OCI-LY3 (cell line): ENCODE measurements at regions not wholly inside any gene's neighbourhood (a gene's known extent, or its start where the extent isn't known, plus 50 kb on each side); places are given as distances from the start of the nearest gene placed in this dataset.

ENCODE experiments used
- H2AFZ ChIP-seq: fragments of 200-600, 300-600 bp; shearing (Covaris generic); 2 replicates; pipeline ENCODE4 v1.6.0; 2014; ENCODE audit warnings: antibody characterized with exemption, low read depth, low read length
- H3K27ac ChIP-seq: fragments of 200-600, 300-600 bp; sonication (generic); 2 replicates; pipeline ENCODE4 v1.5.1; 2014; ENCODE audit warnings: mild to moderate bottlenecking, low read length, moderate library complexity, mixed read lengths
- H3K27me3 ChIP-seq: fragments of 200-600, 300-600 bp; sonication (generic); 2 replicates; pipeline ENCODE4 v1.6.1; 2014; ENCODE audit warnings: low read depth, low read length, mixed read lengths
- H3K36me3 ChIP-seq: fragments of 200-600, 300-600 bp; sonication (generic); replicated peaks from 2 replicates; pipeline ENCODE3; 2014; ENCODE audit warnings: low read depth, low read length, mixed read lengths
- H3K4me1 ChIP-seq: fragments of 300-600, 200-600 bp; sonication (generic); 2 replicates; pipeline ENCODE4 v1.6.1; 2014; ENCODE audit warnings: low read length, mixed read lengths
- H3K4me2 ChIP-seq: fragments of 200-600, 300-600 bp; sonication (generic); 2 replicates; pipeline ENCODE4 v1.6.1; 2014; ENCODE audit warnings: low read length, mixed read lengths
- H3K4me3 ChIP-seq: fragments of 300-600, 200-600 bp; sonication (generic); 2 replicates; pipeline ENCODE4 v1.5.1; 2014; ENCODE audit warnings: antibody characterized with exemption, mild to moderate bottlenecking, low read length, moderate library complexity
- H3K79me2 ChIP-seq: fragments of 300-600, 200-600 bp; shearing (Covaris generic); 2 replicates; pipeline ENCODE4 v1.6.1; 2014; ENCODE audit warnings: mild to moderate bottlenecking, low read length, mixed read lengths
- H3K9ac ChIP-seq: fragments of 300-600, 200-600 bp; shearing (Covaris generic); 2 replicates; pipeline ENCODE4 v1.6.0; 2014; ENCODE audit warnings: mild to moderate bottlenecking, low read length, moderate library complexity
- H3K9me3 ChIP-seq: fragments of 200-600, 300-600 bp; shearing (Covaris generic); 2 replicates; pipeline ENCODE4 v1.6.1; 2014; ENCODE audit warnings: low read length, mixed read lengths; ENCODE audit not compliant: insufficient read depth
- H4K20me1 ChIP-seq: fragments of 200-600, 300-600 bp; sonication (generic); 2 replicates; pipeline ENCODE4 v1.6.1; 2016; ENCODE audit warnings: low read length, mixed read lengths; ENCODE audit not compliant: insufficient read depth
- EZH2phosphoT487 ChIP-seq: fragments of 200-600 bp; shearing (Covaris generic); IDR thresholded peaks from 2 replicates; pipeline ENCODE4 v1.6.1; 2018; ENCODE audit warnings: antibody characterized with exemption, mixed run types, low read depth
- TF ChIP-seq, protein P1 (sequence below): fragments of 200-600, 300-600 bp; sonication (generic); IDR thresholded peaks from 2 replicates; pipeline ENCODE4 v1.5.1; 2014; ENCODE audit warnings: antibody characterized with exemption, low read length, low read depth

DNA sequence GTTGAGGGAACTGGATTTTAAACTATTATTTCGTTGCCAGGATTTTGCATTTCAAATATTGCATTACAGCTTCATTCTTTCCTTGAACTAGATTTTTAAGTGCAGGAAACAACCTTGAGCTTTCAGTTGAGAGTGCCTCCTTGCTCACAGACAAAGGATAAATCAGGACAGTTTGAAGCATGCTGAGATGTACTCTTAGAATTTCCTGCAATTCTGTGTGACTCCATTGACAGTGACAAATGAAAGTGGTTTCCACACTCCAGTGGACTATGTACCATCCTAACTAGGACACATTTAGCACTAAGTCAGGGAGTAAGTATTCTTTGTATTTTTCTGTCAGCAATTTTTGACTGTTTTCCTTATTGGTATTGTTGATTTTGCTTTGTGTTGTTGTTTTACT is 100.0 kb upstream of the PLCXD3 start:
- no peaks in the 10 kb centered on the region for H3K4me1 ChIP-seq
- H4K20me1 ChIP-seq = no peaks in the 10 kb centered on the region
- no peak overlapping the region for H3K27ac ChIP-seq
- no peaks in the 10 kb centered on the region for H3K36me3 ChIP-seq
- no peaks in the 10 kb centered on the region for H3K27me3 ChIP-seq
- TF ChIP-seq, protein P1, sequence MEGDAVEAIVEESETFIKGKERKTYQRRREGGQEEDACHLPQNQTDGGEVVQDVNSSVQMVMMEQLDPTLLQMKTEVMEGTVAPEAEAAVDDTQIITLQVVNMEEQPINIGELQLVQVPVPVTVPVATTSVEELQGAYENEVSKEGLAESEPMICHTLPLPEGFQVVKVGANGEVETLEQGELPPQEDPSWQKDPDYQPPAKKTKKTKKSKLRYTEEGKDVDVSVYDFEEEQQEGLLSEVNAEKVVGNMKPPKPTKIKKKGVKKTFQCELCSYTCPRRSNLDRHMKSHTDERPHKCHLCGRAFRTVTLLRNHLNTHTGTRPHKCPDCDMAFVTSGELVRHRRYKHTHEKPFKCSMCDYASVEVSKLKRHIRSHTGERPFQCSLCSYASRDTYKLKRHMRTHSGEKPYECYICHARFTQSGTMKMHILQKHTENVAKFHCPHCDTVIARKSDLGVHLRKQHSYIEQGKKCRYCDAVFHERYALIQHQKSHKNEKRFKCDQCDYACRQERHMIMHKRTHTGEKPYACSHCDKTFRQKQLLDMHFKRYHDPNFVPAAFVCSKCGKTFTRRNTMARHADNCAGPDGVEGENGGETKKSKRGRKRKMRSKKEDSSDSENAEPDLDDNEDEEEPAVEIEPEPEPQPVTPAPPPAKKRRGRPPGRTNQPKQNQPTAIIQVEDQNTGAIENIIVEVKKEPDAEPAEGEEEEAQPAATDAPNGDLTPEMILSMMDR = no peak
- TF ChIP-seq EZH2phosphoT487 = no peak
- no peak overlapping the region for H3K9ac ChIP-seq
- H3K4me2 ChIP-seq = no peak overlapping the region
- no peaks in the 10 kb centered on the region for H3K79me2 ChIP-seq
- no peaks in the 10 kb centered on the region for H3K9me3 ChIP-seq
- H3K4me3 ChIP-seq = no peak overlapping the region
- no peak overlapping the region for H2AFZ ChIP-seq

DNA sequence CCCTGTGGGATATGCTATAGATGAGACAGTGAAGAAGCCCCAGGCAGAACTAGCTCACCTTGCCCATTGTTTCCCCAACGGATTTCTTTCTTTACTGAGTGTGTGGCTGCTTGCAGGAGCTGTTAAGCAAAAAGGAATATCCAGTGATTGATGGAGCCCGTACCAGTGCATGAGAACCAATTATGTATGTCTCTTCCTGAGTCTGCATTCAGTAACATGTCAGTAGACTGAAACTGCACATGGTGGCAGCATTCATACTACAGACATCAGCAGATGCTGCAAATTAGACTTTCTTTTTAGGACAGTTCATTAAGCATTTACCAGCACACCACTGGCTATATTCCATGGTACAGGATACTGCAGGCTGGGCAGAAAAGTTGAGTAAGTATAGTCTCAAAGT is 90.3 kb upstream of the PLCXD3 start:
- no peak overlapping the region for H2AFZ ChIP-seq
- H3K36me3 ChIP-seq = no peaks in the 10 kb centered on the region
- H3K4me2 ChIP-seq = no peak overlapping the region
- TF ChIP-seq, protein P1 = no peak
- TF ChIP-seq EZH2phosphoT487 = no peak
- no peak overlapping the region for H3K27ac ChIP-seq
- H3K9ac ChIP-seq = no peak overlapping the region
- H4K20me1 ChIP-seq = no peaks in the 10 kb centered on the region
- H3K4me1 ChIP-seq = no peaks in the 10 kb centered on the region
- no peaks in the 10 kb centered on the region for H3K79me2 ChIP-seq
- H3K4me3 ChIP-seq = no peak overlapping the region
- no peaks in the 10 kb centered on the region for H3K27me3 ChIP-seq
- no peaks in the 10 kb centered on the region for H3K9me3 ChIP-seq

DNA sequence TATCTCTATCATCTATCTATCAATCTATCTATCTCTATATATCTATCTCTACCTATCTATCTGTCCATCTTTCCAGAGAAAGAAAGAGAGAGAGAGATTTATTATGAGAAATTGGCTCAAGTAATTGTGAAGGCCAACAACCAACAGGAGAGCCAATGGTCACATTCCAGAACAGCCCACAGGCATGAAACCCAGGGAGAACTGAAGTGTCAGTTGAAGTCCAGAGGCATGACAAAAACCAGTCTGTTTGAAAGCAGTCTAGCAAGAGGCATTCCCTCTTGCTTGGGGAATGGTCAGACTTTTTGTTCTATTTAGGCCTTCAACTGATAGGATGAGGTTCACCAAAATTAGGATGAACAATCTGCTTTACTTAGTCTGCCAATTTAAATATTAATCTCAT is 87.6 kb upstream of the PLCXD3 start:
- no peak overlapping the region for H2AFZ ChIP-seq
- no peak overlapping the region for H3K4me2 ChIP-seq
- H4K20me1 ChIP-seq = no peaks in the 10 kb centered on the region
- no peak overlapping the region for H3K4me3 ChIP-seq
- no peak overlapping the region for H3K27ac ChIP-seq
- H3K9me3 ChIP-seq = no peaks in the 10 kb centered on the region
- no peaks in the 10 kb centered on the region for H3K79me2 ChIP-seq
- H3K27me3 ChIP-seq = no peaks in the 10 kb centered on the region
- TF ChIP-seq, protein P1 = no peak
- no peak for TF ChIP-seq EZH2phosphoT487
- H3K36me3 ChIP-seq = no peaks in the 10 kb centered on the region
- H3K9ac ChIP-seq = no peak overlapping the region
- no peaks in the 10 kb centered on the region for H3K4me1 ChIP-seq

DNA sequence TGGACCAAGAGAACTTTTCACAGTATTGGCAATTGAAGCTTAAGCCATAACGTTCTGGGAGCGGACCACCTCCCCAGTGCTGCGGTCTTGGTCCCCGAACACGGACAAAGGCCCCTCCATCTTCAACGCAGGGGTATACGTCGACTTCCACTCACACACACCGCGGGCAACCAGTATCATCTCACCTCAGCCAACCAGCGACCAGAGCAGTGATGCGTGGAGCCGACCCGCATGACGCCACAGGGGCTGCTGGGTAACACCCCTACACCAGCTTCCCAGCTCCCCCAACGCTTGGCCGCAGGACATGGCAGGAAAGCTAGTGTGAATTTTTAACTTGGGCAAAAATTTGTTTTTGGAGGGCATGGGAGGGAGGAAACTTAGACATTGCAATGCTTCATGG is 77.3 kb upstream of the PLCXD3 start:
- TF ChIP-seq, protein P1 = no peak
- TF ChIP-seq EZH2phosphoT487 = no peak
- Histone ChIP-seq H3K4me1 (no peaks in the 10 kb centered on the region), H3K36me3 (no peaks in the 10 kb centered on the region), H2AFZ (no peak overlapping the region), H3K9ac (no peak overlapping the region), H3K79me2 (no peaks in the 10 kb centered on the region), H3K4me2 (no peak overlapping the region), H3K27me3 (no peaks in the 10 kb centered on the region), H3K27ac (no peak overlapping the region), H4K20me1 (no peaks in the 10 kb centered on the region), H3K4me3 (no peak overlapping the region), H3K9me3 (no peaks in the 10 kb centered on the region)
